Lower lobe of right lung (tissue), 2 donors: ENCODE measurements at regions not wholly inside any gene's neighbourhood (a gene's known extent, or its start where the extent isn't known, plus 50 kb on each side); places are given as distances from the start of the nearest gene placed in this dataset.
A peak's percentile ranks its signal among the peaks of the same experiment; 100 is the strongest.

Source experiments
- ATAC-seq, 2 donors: fragments of 200-7000 bp; cut with Tn5 transposase; one replicate each; pipeline ENCODE4 v1.9.1; 2020 to 2022; ENCODE audit warnings: mild to moderate bottlenecking in 2 of 2, moderate library complexity in 2 of 2
- DNase-seq: peaks from one replicate; pipeline ENCODE4 v3.0.0-alpha.2; 2020
- H3K27ac ChIP-seq: fragments of 200-600 bp; one replicate; pipeline ENCODE4 v1.8.0; 2022
- H3K27me3 ChIP-seq: fragments of 200-600 bp; one replicate; pipeline ENCODE4 v1.8.0; 2022; ENCODE audit warnings: low read depth
- H3K36me3 ChIP-seq: fragments of 200-600 bp; one replicate; pipeline ENCODE4 v1.8.0; 2022; ENCODE audit warnings: mild to moderate bottlenecking
- H3K4me1 ChIP-seq: fragments of 200-600 bp; one replicate; pipeline ENCODE4 v1.8.0; 2022
- H3K4me3 ChIP-seq: fragments of 200-600 bp; one replicate; pipeline ENCODE4 v1.8.0; 2022; ENCODE audit warnings: mild to moderate bottlenecking
- H3K9me3 ChIP-seq: fragments of 200-600 bp; one replicate; pipeline ENCODE4 v1.8.0; 2022
- CTCF ChIP-seq: fragments of 200-600 bp; IDR thresholded peaks from one replicate; pipeline ENCODE4 v1.8.0; 2022; ENCODE audit warnings: antibody characterized with exemption, mild to moderate bottlenecking
- intact Hi-C: fragments of 100-400 bp; cut with DNase I; formaldehyde crosslinking; loops from one replicate; pipeline ENCODE4 v1.11.0; 2022
- donor health status: DM: no; HTN: yes; CAD: no; lungs with severe emphysema.

DNA sequence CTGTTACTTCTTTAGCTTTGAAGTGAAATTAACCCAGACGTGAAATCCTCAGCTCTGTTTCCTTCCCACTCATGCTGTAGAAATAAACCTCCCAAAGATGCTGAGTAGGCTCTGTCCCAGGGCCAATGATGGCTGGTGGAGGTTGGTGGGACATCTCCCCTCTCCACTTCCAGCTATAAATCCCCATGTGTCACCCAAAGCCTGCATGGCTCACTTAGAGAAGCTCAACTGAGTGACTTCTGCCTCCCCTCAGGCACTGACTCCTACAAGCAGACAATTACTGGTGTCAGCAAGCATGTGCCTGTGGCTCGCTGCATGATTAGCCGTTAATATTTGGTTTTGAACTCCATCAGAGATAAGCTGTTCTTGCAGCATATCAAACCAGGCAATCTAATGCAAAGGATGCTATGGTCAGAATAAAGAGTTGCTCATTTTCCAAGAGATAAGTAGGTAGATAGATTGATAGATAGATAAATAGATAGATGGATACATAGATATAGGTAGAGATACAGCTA lies 569.5 kb upstream of the WWC1 start:
- H3K27me3 ChIP-seq, result no peaks in the 10 kb centered on the region
- no peak overlapping the region for H3K4me3 ChIP-seq
- intact Hi-C loops, result loop anchor here (10.0 kb wide), 1 partner anchor 493 kb away; no protein-coding TSS in a partner anchor
- H3K36me3 ChIP-seq, result no peaks in the 10 kb centered on the region
- TF ChIP-seq CTCF, result no peak
- no peaks in the 10 kb centered on the region for H3K4me1 ChIP-seq
- no peak for DNase-seq
- H3K27ac ChIP-seq, result no peak overlapping the region
- H3K9me3 ChIP-seq, result no peaks in the 10 kb centered on the region
- ATAC-seq, result no peak

DNA sequence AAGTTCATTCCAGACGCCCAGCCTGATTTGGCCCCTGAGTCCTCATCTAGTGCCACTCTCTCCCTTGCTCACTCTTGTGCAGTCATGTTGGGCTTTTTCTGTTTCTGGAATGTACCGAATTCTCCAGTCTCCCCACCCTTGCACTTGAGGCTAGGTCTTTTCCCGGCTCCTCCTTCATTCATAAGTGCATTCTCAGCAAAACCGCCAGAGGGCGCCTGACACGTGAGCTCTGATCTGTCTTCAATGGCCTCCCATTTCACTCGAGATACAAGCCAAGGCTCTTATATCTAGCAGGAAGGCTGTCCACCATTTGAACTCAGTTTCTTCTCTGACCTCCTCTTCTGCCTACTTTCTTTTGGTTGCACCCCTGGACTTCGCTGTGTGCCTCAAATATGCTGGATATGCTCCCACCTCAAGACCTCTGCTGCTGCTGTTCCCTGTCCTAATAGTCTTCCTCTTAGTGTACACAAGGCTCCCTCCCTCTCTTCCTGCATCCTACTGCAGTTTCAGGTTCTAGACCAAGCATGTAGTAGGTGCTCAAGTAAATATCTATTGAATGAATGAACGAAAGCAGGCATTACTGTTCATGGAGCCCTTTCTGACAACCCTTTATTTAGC lies 568.1 kb upstream of the WWC1 start:
- H3K27ac ChIP-seq, result no peak overlapping the region
- DNase-seq (peak; percentile 72), ATAC-seq (peak; percentile 92)
- H3K27me3 ChIP-seq, result no peaks in the 10 kb centered on the region
- TF ChIP-seq CTCF, result peak; percentile 86
- intact Hi-C loops, result loop anchor here (10.0 kb wide), 1 partner anchor 491 kb away; no protein-coding TSS in a partner anchor
- H3K4me1 ChIP-seq, result no peaks in the 10 kb centered on the region
- H3K36me3 ChIP-seq, result no peaks in the 10 kb centered on the region
- no peak overlapping the region for H3K4me3 ChIP-seq
- no peaks in the 10 kb centered on the region for H3K9me3 ChIP-seq

DNA sequence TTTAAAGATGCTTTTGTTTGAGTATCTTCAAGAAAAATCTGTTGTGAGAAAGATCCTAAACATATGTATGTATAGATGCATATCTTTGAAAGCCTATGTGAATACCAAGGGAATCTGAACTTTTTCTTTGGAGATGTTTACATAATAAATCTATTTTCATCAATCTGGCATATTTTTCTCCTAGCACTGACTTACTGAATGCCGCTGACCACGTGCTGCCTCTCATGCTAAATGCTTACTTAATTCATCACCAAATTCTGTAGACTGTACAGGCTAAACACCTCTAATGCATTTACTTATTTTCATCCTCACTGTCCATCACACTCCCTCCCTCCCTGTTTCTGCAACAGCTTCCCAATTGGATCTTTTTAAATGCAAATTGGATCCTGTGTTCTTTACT lies 566.2 kb upstream of the WWC1 start:
- no peaks in the 10 kb centered on the region for H3K36me3 ChIP-seq
- DNase-seq, result no peak
- H3K27ac ChIP-seq, result no peak overlapping the region
- no peak overlapping the region for H3K4me3 ChIP-seq
- TF ChIP-seq CTCF, result no peak
- no peaks in the 10 kb centered on the region for H3K4me1 ChIP-seq
- no peak for ATAC-seq
- H3K27me3 ChIP-seq, result no peaks in the 10 kb centered on the region
- intact Hi-C loops, result loop anchor here (10.0 kb wide), 1 partner anchor 490 kb away; no protein-coding TSS in a partner anchor
- H3K9me3 ChIP-seq, result no peaks in the 10 kb centered on the region

- Histone ChIP-seq H3K36me3 (no peaks in the 10 kb centered on the region), H3K4me1 (no peaks in the 10 kb centered on the region), H3K27ac (no peak overlapping the region), H3K27me3 (no peaks in the 10 kb centered on the region), H3K4me3 (no peak overlapping the region), H3K9me3 (no peaks in the 10 kb centered on the region)
- intact Hi-C loops, result loop anchor here (10.0 kb wide), 1 partner anchor 489 kb away; no protein-coding TSS in a partner anchor
- DNase-seq, result no peak
- no peak for ATAC-seq
- no peak for TF ChIP-seq CTCF
These were observed 565.7 kb upstream of the WWC1 start for GRCh38 chr5:167725741-167726140.

DNA sequence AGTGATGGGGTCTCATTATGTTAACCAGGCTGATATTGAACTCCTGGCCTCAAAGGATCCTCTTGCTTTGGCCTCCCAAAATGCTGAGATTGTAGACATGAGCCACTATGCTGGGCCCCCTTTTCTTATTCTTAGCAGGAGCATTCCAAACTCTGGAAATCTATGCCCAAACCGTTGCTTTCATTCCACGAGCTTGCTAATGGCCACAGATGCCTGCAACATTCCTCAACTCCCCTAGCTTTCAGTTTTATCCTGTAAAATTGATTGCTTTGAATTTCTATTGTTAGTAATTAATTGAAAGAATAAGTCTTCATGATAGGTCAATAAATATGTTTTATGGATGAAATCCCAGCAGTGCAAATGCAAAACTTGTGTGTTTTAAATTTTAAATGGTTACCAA lies 564.8 kb upstream of the WWC1 start:
- ATAC-seq (no peak), DNase-seq (no peak)
- H3K9me3 ChIP-seq, result no peaks in the 10 kb centered on the region
- H3K4me3 ChIP-seq, result no peak overlapping the region
- H3K36me3 ChIP-seq, result no peaks in the 10 kb centered on the region
- no peaks in the 10 kb centered on the region for H3K27me3 ChIP-seq
- no peaks in the 10 kb centered on the region for H3K4me1 ChIP-seq
- no peak for TF ChIP-seq CTCF
- H3K27ac ChIP-seq, result no peak overlapping the region
- intact Hi-C loops, result loop anchor here (10.0 kb wide), 1 partner anchor 488 kb away; no protein-coding TSS in a partner anchor
